Progenitor cell of endocrine pancreas (in vitro differentiated cells): ENCODE measurements at regions not wholly inside any gene's neighbourhood (a gene's known extent, or its start where the extent isn't known, plus 50 kb on each side); places are given as distances from the start of the nearest gene placed in this dataset.
"Not testable (repeated sequence)": the region's sequence is repeated elsewhere in the genome, so short reads cannot be mapped to it uniquely, and the experiment has no call there.

Experiments
- DNase-seq: peaks from one replicate; pipeline ENCODE4 v3.0.0; 2021; ENCODE audit warnings: low spot score; ENCODE audit not compliant: unreplicated experiment
- H3K27ac Mint-ChIP-seq: 2 replicates; pipeline ENCODE4 v1.8.0; 2021; ENCODE audit warnings: mild to moderate bottlenecking, moderate library complexity, mixed read lengths
- H3K27me3 Mint-ChIP-seq: 2 replicates; pipeline ENCODE4 v1.8.0; 2021; ENCODE audit warnings: mixed read lengths
- H3K36me3 Mint-ChIP-seq: 2 replicates; pipeline ENCODE4 v1.8.0; 2022; ENCODE audit warnings: mixed read lengths; ENCODE audit not compliant: insufficient read depth
- H3K4me1 Mint-ChIP-seq: 2 replicates; pipeline ENCODE4 v1.8.0; 2021; ENCODE audit warnings: low read depth, mixed read lengths
- H3K4me3 Mint-ChIP-seq: 2 replicates; pipeline ENCODE4 v1.8.0; 2021; ENCODE audit warnings: low read depth, mild to moderate bottlenecking, moderate library complexity, mixed read lengths
- H3K9me3 Mint-ChIP-seq: 2 replicates; pipeline ENCODE4 v1.8.0; 2021; ENCODE audit warnings: low read depth, mixed read lengths
- TF ChIP-seq, protein P1 (sequence below): fragments of 200-600 bp; sonication (generic); IDR thresholded peaks from one replicate; pipeline ENCODE4 v1.5.0; 2021; ENCODE audit warnings: antibody characterized with exemption, mild to moderate bottlenecking; ENCODE audit not compliant: unreplicated experiment

DNA sequence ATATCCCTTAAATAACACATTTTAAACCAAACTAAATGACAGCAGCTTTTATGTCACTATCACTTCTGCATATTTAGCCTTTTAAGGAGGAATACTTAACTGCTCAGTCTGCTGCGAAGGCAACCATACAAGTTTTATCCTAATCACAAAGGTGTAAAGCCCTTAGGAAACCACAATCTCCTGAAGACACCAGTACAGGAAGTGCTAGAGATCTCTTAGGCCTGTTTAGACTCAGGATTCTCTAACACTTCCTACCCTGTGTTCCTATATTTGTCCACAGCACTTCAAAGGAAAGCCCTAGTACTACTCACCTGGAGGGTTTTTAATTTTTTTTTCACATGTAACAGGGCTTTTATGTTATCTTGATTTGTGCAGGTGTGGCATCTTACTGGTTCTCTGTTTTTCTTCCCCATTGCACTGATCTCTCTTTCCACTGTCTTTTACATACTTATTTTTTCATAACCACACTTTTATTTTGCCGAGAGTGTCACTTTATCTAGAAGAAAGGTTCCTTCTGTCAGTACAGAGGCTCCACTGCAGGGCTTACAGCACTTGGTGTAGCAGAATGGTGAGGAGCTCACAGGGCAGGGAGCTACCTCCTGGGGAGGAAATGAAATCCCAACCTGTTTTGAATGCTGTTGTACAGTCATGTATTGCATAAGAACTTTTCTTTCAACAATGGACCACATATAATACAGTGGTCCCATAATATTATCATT is 1060.6 kb upstream of the ACO1 start:
- no peaks in the 10 kb centered on the region for H3K36me3 Mint-ChIP-seq
- no peak overlapping the region for H3K4me3 Mint-ChIP-seq
- TF ChIP-seq, protein P1, sequence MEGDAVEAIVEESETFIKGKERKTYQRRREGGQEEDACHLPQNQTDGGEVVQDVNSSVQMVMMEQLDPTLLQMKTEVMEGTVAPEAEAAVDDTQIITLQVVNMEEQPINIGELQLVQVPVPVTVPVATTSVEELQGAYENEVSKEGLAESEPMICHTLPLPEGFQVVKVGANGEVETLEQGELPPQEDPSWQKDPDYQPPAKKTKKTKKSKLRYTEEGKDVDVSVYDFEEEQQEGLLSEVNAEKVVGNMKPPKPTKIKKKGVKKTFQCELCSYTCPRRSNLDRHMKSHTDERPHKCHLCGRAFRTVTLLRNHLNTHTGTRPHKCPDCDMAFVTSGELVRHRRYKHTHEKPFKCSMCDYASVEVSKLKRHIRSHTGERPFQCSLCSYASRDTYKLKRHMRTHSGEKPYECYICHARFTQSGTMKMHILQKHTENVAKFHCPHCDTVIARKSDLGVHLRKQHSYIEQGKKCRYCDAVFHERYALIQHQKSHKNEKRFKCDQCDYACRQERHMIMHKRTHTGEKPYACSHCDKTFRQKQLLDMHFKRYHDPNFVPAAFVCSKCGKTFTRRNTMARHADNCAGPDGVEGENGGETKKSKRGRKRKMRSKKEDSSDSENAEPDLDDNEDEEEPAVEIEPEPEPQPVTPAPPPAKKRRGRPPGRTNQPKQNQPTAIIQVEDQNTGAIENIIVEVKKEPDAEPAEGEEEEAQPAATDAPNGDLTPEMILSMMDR: no peak
- H3K27ac Mint-ChIP-seq: no peak overlapping the region
- DNase-seq: no peak
- H3K4me1 Mint-ChIP-seq: no peaks in the 10 kb centered on the region
- peaks cover 8% of the 10 kb centered on the region for H3K27me3 Mint-ChIP-seq
- no peaks in the 10 kb centered on the region for H3K9me3 Mint-ChIP-seq

DNA sequence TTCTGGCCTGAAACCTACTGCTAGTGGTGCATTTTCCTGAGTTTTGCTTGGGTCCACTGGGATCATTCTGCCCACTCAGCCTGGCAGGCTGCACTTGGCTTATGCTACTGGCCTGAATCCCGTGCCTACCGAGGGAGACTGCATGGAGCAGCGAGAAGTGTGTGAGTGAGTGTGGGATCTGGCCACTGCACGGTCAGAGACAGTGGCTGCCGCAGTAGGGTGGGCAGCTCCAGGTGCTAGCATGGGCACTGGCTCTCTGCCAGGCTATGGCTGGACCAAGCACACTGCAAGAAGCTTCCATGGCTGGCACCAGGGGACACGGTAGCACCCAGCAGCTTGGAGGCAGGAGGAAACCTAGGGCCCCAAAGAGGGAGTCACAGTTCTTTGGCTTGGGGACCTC is 1058.7 kb upstream of the ACO1 start:
- H3K27ac Mint-ChIP-seq: no peak overlapping the region

DNA sequence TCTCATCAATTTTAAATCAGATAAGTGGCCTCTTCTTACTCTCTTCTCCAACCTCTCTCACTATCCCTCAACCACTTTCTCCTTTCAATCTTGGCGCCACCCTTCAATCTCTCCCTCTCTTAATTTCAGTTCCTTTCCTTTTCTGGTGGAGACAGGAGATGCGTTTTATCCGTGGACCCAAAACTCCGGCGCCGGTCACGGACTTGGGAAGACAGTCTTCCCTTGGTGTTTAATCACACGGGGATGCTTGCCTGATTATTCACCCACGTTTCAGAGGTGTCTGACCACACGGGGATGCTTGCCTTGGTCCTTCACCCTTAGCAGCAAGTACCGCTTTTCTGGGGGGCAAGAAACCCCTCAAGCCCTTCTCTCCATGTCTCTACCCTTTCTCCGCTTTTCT is 1057.6 kb upstream of the ACO1 start:
- H3K4me1 Mint-ChIP-seq, H3K36me3 Mint-ChIP-seq, H3K9me3 Mint-ChIP-seq, H3K4me3 Mint-ChIP-seq, H3K27ac Mint-ChIP-seq, DNase-seq, H3K27me3 Mint-ChIP-seq: not testable (repeated sequence)

More for the DNA sequence above, 1058.7 kb upstream of the ACO1 start:
- H3K36me3 Mint-ChIP-seq: no peaks in the 10 kb centered on the region
- no peaks in the 10 kb centered on the region for H3K9me3 Mint-ChIP-seq
- peaks cover 8% of the 10 kb centered on the region for H3K27me3 Mint-ChIP-seq
- DNase-seq: no peak
- H3K4me1 Mint-ChIP-seq: no peaks in the 10 kb centered on the region
- no peak overlapping the region for H3K4me3 Mint-ChIP-seq
- TF ChIP-seq, protein P1: no peak

DNA sequence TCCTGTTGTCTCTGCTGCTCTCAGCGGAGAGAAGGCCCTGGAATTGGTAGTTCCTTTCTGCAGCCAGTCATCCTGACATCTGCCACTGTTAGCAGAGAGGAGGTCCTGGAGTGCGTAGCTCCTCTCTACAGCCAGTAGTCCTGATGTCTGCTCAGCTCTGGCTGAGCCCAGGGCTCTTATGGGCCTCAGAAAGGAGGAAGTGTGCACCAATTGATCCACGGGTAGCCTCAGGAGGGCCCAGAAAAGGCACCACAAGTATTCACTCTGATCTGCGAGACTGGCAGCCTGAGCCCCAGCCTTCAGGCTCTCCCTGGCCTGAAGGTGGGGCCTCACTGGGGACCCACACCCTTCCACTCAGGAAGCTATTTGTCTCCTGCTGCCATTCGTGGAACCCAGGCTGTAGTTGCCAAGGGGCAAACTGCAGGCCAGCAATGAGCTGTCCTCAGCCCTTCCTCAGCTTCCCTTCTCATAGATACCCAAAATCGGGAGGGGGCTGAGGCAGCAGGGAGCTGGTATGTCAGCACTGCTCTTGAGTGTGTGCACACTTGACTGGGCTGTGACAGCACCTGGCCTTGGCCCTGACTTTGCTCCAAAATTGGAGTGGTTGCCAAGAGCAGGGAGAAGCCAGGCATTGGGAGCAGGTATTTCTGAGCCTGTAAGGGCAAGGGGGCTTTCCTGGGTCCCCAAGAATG is 1049.5 kb upstream of the ACO1 start:
- TF ChIP-seq, protein P1: no peak
- H3K36me3 Mint-ChIP-seq: no peaks in the 10 kb centered on the region
- no peaks in the 10 kb centered on the region for H3K27me3 Mint-ChIP-seq
- no peak for DNase-seq
- no peak overlapping the region for H3K27ac Mint-ChIP-seq
- no peak overlapping the region for H3K4me3 Mint-ChIP-seq
- H3K4me1 Mint-ChIP-seq: no peaks in the 10 kb centered on the region
- H3K9me3 Mint-ChIP-seq: peaks cover 3% of the 10 kb centered on the region

DNA sequence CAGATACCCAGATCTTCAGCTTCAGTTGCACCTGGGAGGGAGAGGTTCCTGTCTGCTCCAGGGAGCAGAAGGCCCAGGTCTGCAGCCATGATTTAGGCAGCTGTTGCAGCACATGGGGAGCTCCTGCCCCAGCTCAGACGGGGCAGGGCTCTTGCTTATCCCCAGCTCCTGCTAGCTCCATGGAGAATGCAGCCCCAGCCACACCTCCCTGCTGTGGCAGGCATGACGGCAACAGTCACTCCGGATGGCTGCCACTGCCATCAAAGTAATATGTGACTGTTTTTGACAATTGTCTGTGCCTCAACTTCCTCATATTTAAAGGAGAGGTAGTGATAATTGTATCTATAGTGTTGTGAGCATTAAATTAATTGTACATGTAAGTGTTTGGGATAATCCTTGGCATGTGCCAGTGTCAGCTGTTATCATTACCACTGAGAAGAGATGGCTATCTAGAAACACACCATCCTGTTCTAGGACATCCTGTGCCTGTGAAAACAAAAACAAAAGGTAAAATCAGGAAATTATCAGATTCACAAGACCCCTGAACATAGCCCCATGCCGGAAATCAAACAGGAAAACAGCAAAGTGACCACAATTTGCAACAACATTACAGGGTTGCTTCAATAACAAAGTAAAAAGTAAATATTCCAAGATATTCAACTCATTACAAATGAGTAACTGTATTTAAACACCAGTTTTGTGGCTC is 1048.8 kb upstream of the ACO1 start:
- H3K27me3 Mint-ChIP-seq: no peaks in the 10 kb centered on the region
- no peak overlapping the region for H3K4me3 Mint-ChIP-seq

More for the DNA sequence above, 1048.8 kb upstream of the ACO1 start:
- no peak overlapping the region for H3K27ac Mint-ChIP-seq
- peaks cover 3% of the 10 kb centered on the region for H3K9me3 Mint-ChIP-seq
- TF ChIP-seq, protein P1: no peak
- H3K36me3 Mint-ChIP-seq: no peaks in the 10 kb centered on the region
- no peak for DNase-seq
- no peaks in the 10 kb centered on the region for H3K4me1 Mint-ChIP-seq
